ENCODE measurements at regions not wholly inside any gene's neighbourhood (a gene's known extent, or its start where the extent isn't known, plus 50 kb on each side); places are given as distances from the start of the nearest gene placed in this dataset.

GRCh38 chr11:127632976-127633680, 632.6 kb upstream of the KIRREL3 start:
- DNase-seq (ENCODE audit: insufficient read length, low spot score) (no peak), FAIRE-seq (no peak)

DNA sequence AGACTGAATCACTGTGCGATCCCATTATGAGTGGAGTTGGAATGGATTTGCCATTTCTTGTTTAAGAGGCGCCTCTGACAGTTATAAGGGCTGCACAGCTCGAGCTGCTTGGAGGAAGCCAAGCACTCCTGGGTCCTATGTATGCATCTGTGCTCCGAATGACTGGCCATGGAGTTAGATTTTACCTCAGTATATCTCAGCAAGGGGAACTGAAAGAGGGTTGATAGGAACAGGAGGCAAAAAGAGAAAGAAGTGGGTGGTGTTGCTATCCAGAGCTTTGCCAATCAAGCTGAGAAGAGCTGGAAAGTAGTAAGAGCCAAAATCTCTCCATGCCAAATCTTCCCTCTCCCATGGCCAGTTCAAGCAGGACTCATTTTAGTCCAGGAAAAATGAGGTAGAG, 632.0 kb upstream of the KIRREL3 start:
- DNase-seq (ENCODE audit: insufficient read length, low spot score): no peak
- FAIRE-seq: no peak
- TF ChIP-seq CTCF (IDR thresholded peaks at IDR 0.05; ENCODE audit: insufficient read depth, missing control alignments): no peak

More at GRCh38 chr11:127632976-127633680, 632.6 kb upstream of the KIRREL3 start:
- no peak for TF ChIP-seq CTCF (IDR thresholded peaks at IDR 0.05; ENCODE audit: insufficient read depth, missing control alignments)

- FAIRE-seq: no peak
- no peak for TF ChIP-seq CTCF (IDR thresholded peaks at IDR 0.05; ENCODE audit: insufficient read depth, missing control alignments)
- no peak for DNase-seq (ENCODE audit: insufficient read length, low spot score)
These were observed 631.4 kb upstream of the KIRREL3 start for GRCh38 chr11:127631974-127632373.

DNA sequence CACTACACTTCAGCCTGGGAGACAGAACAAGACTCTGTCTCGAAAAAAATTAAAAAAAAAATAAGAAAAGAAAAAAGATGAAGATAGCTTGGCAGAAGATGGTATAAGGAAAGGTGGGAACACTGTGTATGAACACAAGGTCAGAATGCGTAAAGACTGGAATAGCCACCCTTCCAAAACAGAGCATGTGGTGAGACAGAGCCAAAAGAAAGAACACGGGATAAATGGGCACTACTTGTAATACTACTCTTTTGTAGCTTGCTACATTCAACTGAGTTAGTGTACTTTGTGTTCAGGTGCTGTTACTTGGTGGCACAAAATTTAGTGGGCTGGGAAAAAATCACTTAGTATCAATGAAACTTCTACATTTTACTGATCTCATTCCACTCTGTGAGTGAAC, 628.6 kb upstream of the KIRREL3 start:
- no peak for TF ChIP-seq CTCF (IDR thresholded peaks at IDR 0.05; ENCODE audit: insufficient read depth, missing control alignments)
- FAIRE-seq: no peak
- no peak for DNase-seq (ENCODE audit: insufficient read length, low spot score)

- DNase-seq (ENCODE audit: insufficient read length, low spot score) (no peak), FAIRE-seq (no peak)
- no peak for TF ChIP-seq CTCF (IDR thresholded peaks at IDR 0.05; ENCODE audit: insufficient read depth, missing control alignments)
These were observed 627.9 kb upstream of the KIRREL3 start for GRCh38 chr11:127628458-127628785.

DNA sequence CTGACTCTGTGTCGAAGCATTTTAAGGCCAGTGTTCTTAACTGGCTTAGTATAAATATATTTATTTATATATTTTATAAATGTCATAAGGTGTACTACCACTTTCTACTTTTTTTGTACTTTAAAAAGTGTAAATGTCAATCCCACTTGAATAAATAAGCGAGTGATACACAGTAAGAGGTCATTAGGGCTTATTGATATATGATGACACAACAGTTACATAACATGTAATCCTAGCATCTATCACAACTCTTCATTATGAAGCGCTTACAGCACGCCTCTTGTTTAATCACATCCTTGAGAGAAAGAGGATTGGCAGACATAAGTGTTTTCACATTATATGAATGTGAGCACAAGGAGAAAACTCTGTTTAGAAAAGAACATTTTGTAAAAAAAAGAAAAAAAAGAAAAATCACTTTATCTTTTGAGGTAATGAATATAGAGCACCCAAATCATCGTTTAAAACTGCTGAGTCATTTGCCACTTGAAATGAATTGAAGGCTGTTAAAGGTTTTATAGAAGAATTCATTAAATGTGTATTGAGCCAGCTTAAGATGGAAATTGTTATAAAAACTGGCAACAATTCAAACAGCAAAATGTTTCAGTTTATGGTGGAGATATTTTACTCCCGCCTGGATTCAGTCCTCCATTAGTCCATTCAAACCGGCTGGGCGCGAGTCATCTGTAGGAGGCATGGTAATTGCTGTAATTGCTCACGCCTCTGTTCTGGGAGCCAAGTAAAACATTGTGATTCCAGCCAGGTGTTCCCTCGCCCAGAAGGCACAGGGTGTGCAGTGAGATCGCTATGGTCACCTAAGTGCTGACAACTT, 627.3 kb upstream of the KIRREL3 start:
- no peak for TF ChIP-seq CTCF (IDR thresholded peaks at IDR 0.05; ENCODE audit: insufficient read depth, missing control alignments)
- FAIRE-seq (no peak), DNase-seq (ENCODE audit: insufficient read length, low spot score) (no peak)

DNA sequence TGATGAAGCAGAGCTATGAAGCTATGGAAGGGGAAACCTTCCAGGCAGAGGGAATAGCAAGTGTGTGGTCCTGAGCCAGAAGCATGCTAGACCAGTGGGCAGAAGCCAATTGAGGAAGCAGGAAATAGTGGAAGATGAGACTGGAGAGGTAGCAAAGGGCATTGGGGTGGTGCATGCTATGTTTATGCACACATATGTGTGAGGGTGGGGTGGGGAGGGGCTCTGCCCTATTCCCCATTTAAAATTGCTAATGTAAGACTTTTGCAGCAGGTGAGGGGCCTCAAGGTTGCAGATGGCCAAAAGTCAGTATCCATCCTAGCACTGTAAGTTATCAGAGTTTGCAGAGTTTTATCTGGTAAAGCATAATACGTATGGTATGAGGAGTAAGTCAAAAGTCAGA, 626.6 kb upstream of the KIRREL3 start:
- no peak for FAIRE-seq
- DNase-seq (ENCODE audit: insufficient read length, low spot score): no peak
- no peak for TF ChIP-seq CTCF (IDR thresholded peaks at IDR 0.05; ENCODE audit: insufficient read depth, missing control alignments)
